ENCODE measurements at regions not wholly inside any gene's neighbourhood (a gene's known extent, or its start where the extent isn't known, plus 50 kb on each side); places are given as distances from the start of the nearest gene placed in this dataset.

- Histone ChIP-seq H3K36me3 (ENCODE audit: insufficient read depth, low read length) (no peaks in the 10 kb centered on the region), H3K9me3 (ENCODE audit: low read length) (no peaks in the 10 kb centered on the region), H3K4me3 (ENCODE audit: low read depth, low read length, poor library complexity, severe bottlenecking) (no peak overlapping the region), H4K20me1 (ENCODE audit: insufficient read depth, low read length) (no peaks in the 10 kb centered on the region), H3K4me2 (ENCODE audit: low read length) (no peak overlapping the region), H3K9me2 (ENCODE audit: insufficient read depth, low read length) (no peaks in the 10 kb centered on the region), H3K27ac (ENCODE audit: low read depth, low read length, poor library complexity, severe bottlenecking) (no peak overlapping the region), H3K79me2 (ENCODE audit: insufficient read depth, low read depth, low read length) (no peaks in the 10 kb centered on the region), H3K4me1 (ENCODE audit: insufficient read depth, low read length, poor library complexity, severe bottlenecking) (no peaks in the 10 kb centered on the region), H2AFZ (ENCODE audit: low read length) (no peak overlapping the region)
- intact Hi-C loops (cut with micrococcal nuclease; ENCODE audit: unreplicated experiment) = no loop called here
- TF ChIP-seq EZH2phosphoT487 (IDR thresholded peaks at IDR 0.05; ENCODE audit: borderline replicate concordance, low read depth, low read length) (no peak), CTCF (conservative IDR thresholded peaks at IDR 0.05; ENCODE audit: low read length) (no peak)
- no TSS peak for BruUV-seq (replicated peaks)
- no peak for DNase-seq (ENCODE audit: low spot score)
- CTCF ChIA-PET (ENCODE audit: unreplicated experiment) = no interaction called here
- POLR2A ChIA-PET = no interaction called here
These were observed 381.8 kb downstream of the CENPW start for GRCh38 chr6:126721581-126722160.

GRCh38 chr6:126722411-126722810 is 382.5 kb downstream of the CENPW start:
- TF ChIP-seq CTCF (conservative IDR thresholded peaks at IDR 0.05; ENCODE audit: low read length) (no peak), EZH2phosphoT487 (IDR thresholded peaks at IDR 0.05; ENCODE audit: borderline replicate concordance, low read depth, low read length) (no peak)
- Histone ChIP-seq H3K27ac (ENCODE audit: low read depth, low read length, poor library complexity, severe bottlenecking) (no peak overlapping the region), H3K4me1 (ENCODE audit: insufficient read depth, low read length, poor library complexity, severe bottlenecking) (no peaks in the 10 kb centered on the region), H3K9me2 (ENCODE audit: insufficient read depth, low read length) (no peaks in the 10 kb centered on the region), H3K36me3 (ENCODE audit: insufficient read depth, low read length) (no peaks in the 10 kb centered on the region), H3K9me3 (ENCODE audit: low read length) (no peaks in the 10 kb centered on the region), H3K79me2 (ENCODE audit: insufficient read depth, low read depth, low read length) (no peaks in the 10 kb centered on the region), H3K4me3 (ENCODE audit: low read depth, low read length, poor library complexity, severe bottlenecking) (no peak overlapping the region), H2AFZ (ENCODE audit: low read length) (no peak overlapping the region), H4K20me1 (ENCODE audit: insufficient read depth, low read length) (no peaks in the 10 kb centered on the region), H3K4me2 (ENCODE audit: low read length) (no peak overlapping the region)
- no peak for DNase-seq (ENCODE audit: low spot score)
- intact Hi-C loops (cut with micrococcal nuclease; ENCODE audit: unreplicated experiment) = no loop called here
- POLR2A ChIA-PET = no interaction called here
- CTCF ChIA-PET (ENCODE audit: unreplicated experiment) = no interaction called here
- BruUV-seq (replicated peaks) = no TSS peak

GRCh38 chr6:126723541-126724170 is 383.7 kb downstream of the CENPW start:
- Histone ChIP-seq H3K27ac (ENCODE audit: low read depth, low read length, poor library complexity, severe bottlenecking) (no peak overlapping the region), H2AFZ (ENCODE audit: low read length) (no peak overlapping the region), H4K20me1 (ENCODE audit: insufficient read depth, low read length) (no peaks in the 10 kb centered on the region), H3K4me1 (ENCODE audit: insufficient read depth, low read length, poor library complexity, severe bottlenecking) (no peaks in the 10 kb centered on the region), H3K4me3 (ENCODE audit: low read depth, low read length, poor library complexity, severe bottlenecking) (no peak overlapping the region), H3K79me2 (ENCODE audit: insufficient read depth, low read depth, low read length) (no peaks in the 10 kb centered on the region), H3K9me3 (ENCODE audit: low read length) (no peaks in the 10 kb centered on the region), H3K4me2 (ENCODE audit: low read length) (no peak overlapping the region), H3K36me3 (ENCODE audit: insufficient read depth, low read length) (no peaks in the 10 kb centered on the region), H3K9me2 (ENCODE audit: insufficient read depth, low read length) (no peaks in the 10 kb centered on the region)
- no TSS peak for BruUV-seq (replicated peaks)
- CTCF ChIA-PET (ENCODE audit: unreplicated experiment) = no interaction called here
- TF ChIP-seq EZH2phosphoT487 (IDR thresholded peaks at IDR 0.05; ENCODE audit: borderline replicate concordance, low read depth, low read length) = no peak
- no peak for TF ChIP-seq CTCF (conservative IDR thresholded peaks at IDR 0.05; ENCODE audit: low read length)
- intact Hi-C loops (cut with micrococcal nuclease; ENCODE audit: unreplicated experiment) = no loop called here
- POLR2A ChIA-PET = no interaction called here
- DNase-seq (ENCODE audit: low spot score) = no peak
